K562 (cell line): ENCODE measurements at regions not wholly inside any gene's neighbourhood (a gene's known extent, or its start where the extent isn't known, plus 50 kb on each side); places are given as distances from the start of the nearest gene placed in this dataset.

Experiments used
- BMI1 ChIP-seq: fragments of 150-350 bp; IDR thresholded peaks from 2 replicates; pipeline ENCODE4 v1.6.1; 2014; ENCODE audit warnings: low read length
- CCNT2 ChIP-seq: IDR thresholded peaks from 2 replicates; pipeline ENCODE4 v1.6.1; 2011; ENCODE audit warnings: borderline replicate concordance, low read depth, mild to moderate bottlenecking, moderate library complexity, mixed read lengths, low read length; ENCODE audit not compliant: insufficient read length; ENCODE audit errors: extremely low read depth
- L3MBTL2 ChIP-seq: fragments of 450-650 bp; IDR thresholded peaks from 2 replicates; pipeline ENCODE4 v1.6.1; 2016; ENCODE audit warnings: mild to moderate bottlenecking, moderate library complexity
- LARP7 ChIP-seq: fragments of 450-650 bp; IDR thresholded peaks from 2 replicates; pipeline ENCODE4 v1.6.1; 2016
- MCM2 ChIP-seq: fragments of 450-650 bp; IDR thresholded peaks from 2 replicates; pipeline ENCODE4 v1.6.1; 2017; ENCODE audit warnings: low read depth, mild to moderate bottlenecking
- MYC ChIP-seq, 2 experiments: fragments of 250-450 bp in 1 of 2; sonication (Bioruptor Pico) in 1 of 2; IDR thresholded peaks; 2 replicates each; pipeline versions ENCODE4 v1.5.1 to v1.6.1; 2012 to 2021; ENCODE audit warnings: low read depth in 2 of 2, borderline replicate concordance in 1 of 2, improper control_type of control experiment in 1 of 2, low read length in 1 of 2, mild to moderate bottlenecking in 1 of 2, moderate library complexity in 1 of 2
- NR2C1 ChIP-seq, 2 experiments: fragments of 450-650 bp; IDR thresholded peaks; 2 replicates each; pipeline ENCODE4 v1.6.1; 2017; ENCODE audit warnings: mild to moderate bottlenecking in 2 of 2, antibody characterized with exemption in 1 of 2, inconsistent platforms in 1 of 2, missing compliant biosample characterization in 1 of 2, missing genetic modification characterization in 1 of 2
- NUFIP1 ChIP-seq: fragments of 450-650 bp; IDR thresholded peaks from 2 replicates; pipeline ENCODE4 v1.6.1; 2018; ENCODE audit not compliant: partially characterized antibody
- PHTF2 ChIP-seq: fragments of 250-450 bp; sonication (Bioruptor Pico); IDR thresholded peaks from 2 replicates; pipeline ENCODE4 v1.5.0; 2021; ENCODE audit warnings: mild to moderate bottlenecking
- PTBP1 ChIP-seq: fragments of 200-400 bp; formaldehyde crosslinking; IDR thresholded peaks from 2 replicates; pipeline ENCODE4 v1.6.1; 2017; ENCODE audit warnings: low read depth, low read length
- RBFOX2 ChIP-seq: fragments of 200-400 bp; formaldehyde crosslinking; IDR thresholded peaks from 2 replicates; pipeline ENCODE4 v1.6.1; 2017; ENCODE audit warnings: low read depth, mild to moderate bottlenecking, low read length, moderate library complexity
- RFX5 ChIP-seq: IDR thresholded peaks from 2 replicates; pipeline ENCODE4 v1.6.1; 2011; ENCODE audit warnings: low read depth, mild to moderate bottlenecking, improper control_type of control experiment, low read length
- YY1 ChIP-seq, 3 experiments: IDR thresholded peaks; 2 replicates each; pipeline ENCODE4 v1.6.1; 2011; ENCODE audit warnings: low read length in 2 of 3, mild to moderate bottlenecking in 2 of 3, moderate library complexity in 2 of 3, borderline replicate concordance in 1 of 3, control low read depth in 1 of 3, low read depth in 1 of 3; ENCODE audit not compliant: insufficient read depth in 3 of 3, insufficient replicate concordance in 2 of 3, control insufficient read depth in 1 of 3, insufficient read length in 1 of 3; ENCODE audit errors: extremely low read depth in 1 of 3
- ZNF274 ChIP-seq: IDR thresholded peaks from 2 replicates; pipeline ENCODE4 v1.6.1; 2011; ENCODE audit warnings: low read depth, mild to moderate bottlenecking, low read length, moderate library complexity, borderline replicate concordance
- ZNF717 ChIP-seq: fragments of 250-450 bp; sonication (Bioruptor Pico); IDR thresholded peaks from 2 replicates; pipeline ENCODE4 v1.5.0; 2021
- TF ChIP-seq, protein P1 (sequence below): sonication (generic); formaldehyde crosslinking; IDR thresholded peaks from 2 replicates; pipeline ENCODE4 v1.9.0; 2022; ENCODE audit warnings: mild to moderate bottlenecking, missing genetic modification reagents
- TF ChIP-seq, protein P2 (sequence below): fragments of 250-450 bp; sonication (Bioruptor Pico); IDR thresholded peaks from 2 replicates; pipeline ENCODE4 v1.5.0; 2021; ENCODE audit warnings: mild to moderate bottlenecking, borderline replicate concordance
- TF ChIP-seq, protein P3 (sequence below): fragments of 450-650 bp; IDR thresholded peaks from one replicate; pipeline ENCODE4 v1.6.1; 2018; ENCODE audit warnings: mild to moderate bottlenecking, moderate library complexity; ENCODE audit not compliant: partially characterized antibody

DNA sequence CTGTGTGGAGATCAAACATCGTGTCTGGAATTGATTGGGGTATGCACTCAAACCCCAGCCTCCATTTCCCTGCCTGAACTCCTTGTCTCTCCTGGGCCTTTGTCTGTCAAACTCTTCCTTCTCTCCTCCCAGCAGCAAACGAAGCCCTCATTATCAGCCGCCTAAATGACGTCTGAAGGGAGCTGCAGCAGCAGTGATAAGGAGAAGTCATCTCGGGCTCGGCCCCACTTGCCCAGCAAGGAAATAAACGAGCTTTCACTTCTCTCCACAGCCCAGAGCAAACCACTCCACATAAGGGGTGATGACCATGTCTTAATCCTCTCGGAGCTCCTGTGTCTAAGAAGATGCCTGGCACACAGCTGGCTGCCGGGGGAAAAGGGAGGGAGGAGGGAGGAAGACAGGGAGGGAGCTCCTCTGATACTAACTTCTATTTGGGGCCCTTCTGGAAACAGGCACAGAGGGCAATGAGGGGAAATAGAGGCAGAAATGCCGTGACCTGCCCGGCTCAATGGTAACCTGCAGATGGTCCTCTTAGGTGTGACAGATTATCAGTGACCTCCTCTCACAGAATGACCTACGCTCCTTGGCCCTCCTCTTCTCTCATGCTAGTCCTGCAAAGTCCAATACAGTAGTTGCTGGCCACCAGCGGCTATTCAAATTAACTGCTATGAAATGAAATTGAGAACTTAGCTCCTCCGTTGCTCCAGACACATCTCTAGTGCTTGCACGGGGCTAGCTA is 100.4 kb downstream of the PXDC1 start (continued):
- TF ChIP-seq RFX5 (no peak), MCM2 (no peak), PHTF2 (no peak), MYC (IDR thresholded peaks at IDR 0.05; ENCODE audit: low read depth, low read length) (no peak), MYC (CRISPR knock-in tag; IDR thresholded peaks at IDR 0.05; ENCODE audit: borderline replicate concordance, low read depth) (no peak), LARP7 (no peak), YY1 (IDR thresholded peaks at IDR 0.05; ENCODE audit: borderline replicate concordance in 1 of 3, control insufficient read depth in 1 of 3, extremely low read depth in 1 of 3, insufficient read depth in 3 of 3, insufficient read length in 1 of 3, insufficient replicate concordance in 2 of 3, low read depth in 1 of 3, low read length in 2 of 3) (peak in 1 of 3 experiments; percentile 43), L3MBTL2 (peak; percentile 81), NR2C1 (IDR thresholded peaks at IDR 0.05) (no peak), NR2C1 (tag; IDR thresholded peaks at IDR 0.05) (0 out of 2 replicates have a peak, but pooled peaks have one; percentile 40), ZNF274 (no peak), NUFIP1 (no peak), PTBP1 (no peak), BMI1 (no peak), RBFOX2 (peak; percentile 33; the same call in 1 of the 2 replicates), CCNT2 (no peak), ZNF717 (CRISPR knock-in tag) (no peak)
- TF ChIP-seq, protein P1, sequence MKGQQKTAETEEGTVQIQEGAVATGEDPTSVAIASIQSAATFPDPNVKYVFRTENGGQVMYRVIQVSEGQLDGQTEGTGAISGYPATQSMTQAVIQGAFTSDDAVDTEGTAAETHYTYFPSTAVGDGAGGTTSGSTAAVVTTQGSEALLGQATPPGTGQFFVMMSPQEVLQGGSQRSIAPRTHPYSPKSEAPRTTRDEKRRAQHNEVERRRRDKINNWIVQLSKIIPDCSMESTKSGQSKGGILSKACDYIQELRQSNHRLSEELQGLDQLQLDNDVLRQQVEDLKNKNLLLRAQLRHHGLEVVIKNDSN (CRISPR knock-in tag) = no peak
- TF ChIP-seq, protein P2, sequence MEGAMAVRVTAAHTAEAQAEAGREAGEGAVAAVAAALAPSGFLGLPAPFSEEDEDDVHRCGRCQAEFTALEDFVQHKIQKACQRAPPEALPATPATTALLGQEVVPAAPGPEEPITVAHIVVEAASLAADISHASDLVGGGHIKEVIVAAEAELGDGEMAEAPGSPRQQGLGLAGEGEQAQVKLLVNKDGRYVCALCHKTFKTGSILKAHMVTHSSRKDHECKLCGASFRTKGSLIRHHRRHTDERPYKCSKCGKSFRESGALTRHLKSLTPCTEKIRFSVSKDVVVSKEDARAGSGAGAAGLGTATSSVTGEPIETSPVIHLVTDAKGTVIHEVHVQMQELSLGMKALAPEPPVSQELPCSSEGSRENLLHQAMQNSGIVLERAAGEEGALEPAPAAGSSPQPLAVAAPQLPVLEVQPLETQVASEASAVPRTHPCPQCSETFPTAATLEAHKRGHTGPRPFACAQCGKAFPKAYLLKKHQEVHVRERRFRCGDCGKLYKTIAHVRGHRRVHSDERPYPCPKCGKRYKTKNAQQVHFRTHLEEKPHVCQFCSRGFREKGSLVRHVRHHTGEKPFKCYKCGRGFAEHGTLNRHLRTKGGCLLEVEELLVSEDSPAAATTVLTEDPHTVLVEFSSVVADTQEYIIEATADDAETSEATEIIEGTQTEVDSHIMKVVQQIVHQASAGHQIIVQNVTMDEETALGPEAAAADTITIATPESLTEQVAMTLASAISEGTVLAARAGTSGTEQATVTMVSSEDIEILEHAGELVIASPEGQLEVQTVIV = no peak
- TF ChIP-seq, protein P3, sequence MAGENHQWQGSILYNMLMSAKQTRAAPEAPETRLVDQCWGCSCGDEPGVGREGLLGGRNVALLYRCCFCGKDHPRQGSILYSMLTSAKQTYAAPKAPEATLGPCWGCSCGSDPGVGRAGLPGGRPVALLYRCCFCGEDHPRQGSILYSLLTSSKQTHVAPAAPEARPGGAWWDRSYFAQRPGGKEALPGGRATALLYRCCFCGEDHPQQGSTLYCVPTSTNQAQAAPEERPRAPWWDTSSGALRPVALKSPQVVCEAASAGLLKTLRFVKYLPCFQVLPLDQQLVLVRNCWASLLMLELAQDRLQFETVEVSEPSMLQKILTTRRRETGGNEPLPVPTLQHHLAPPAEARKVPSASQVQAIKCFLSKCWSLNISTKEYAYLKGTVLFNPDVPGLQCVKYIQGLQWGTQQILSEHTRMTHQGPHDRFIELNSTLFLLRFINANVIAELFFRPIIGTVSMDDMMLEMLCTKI = no peak
